Motor neuron (in vitro differentiated cells): ENCODE measurements at regions not wholly inside any gene's neighbourhood (a gene's known extent, or its start where the extent isn't known, plus 50 kb on each side); places are given as distances from the start of the nearest gene placed in this dataset.

Experiments used
- ATAC-seq, 8 experiments: fragments of 200-7000 bp; cut with Tn5 transposase; replicated peaks in 6 of 8; 2 replicates each; pipeline ENCODE4 v1.8.0; 2021; ENCODE audit warnings: mild to moderate bottlenecking in 8 of 8, moderate library complexity in 8 of 8
- H3K27ac ChIP-seq, 2 donors: fragments of 250-450 bp; sonication (Bioruptor Pico); 2 replicates each; pipeline ENCODE4 v1.9.0; 2021; ENCODE audit warnings: antibody characterized with exemption in 2 of 2, mild to moderate bottlenecking in 2 of 2, moderate library complexity in 1 of 2
- H3K4me1 ChIP-seq, 2 donors: fragments of 250-450 bp; sonication (Bioruptor Pico); replicated peaks in 1 of 2; 2 replicates each; pipeline ENCODE4 v1.6.1; 2021; ENCODE audit warnings: antibody characterized with exemption in 2 of 2, mild to moderate bottlenecking in 2 of 2, moderate library complexity in 1 of 2
- H3K4me3 ChIP-seq, 5 donors: fragments of 250-450 bp; sonication (Bioruptor Pico); 2 replicates each; pipeline ENCODE4 v1.9.0; 2021; ENCODE audit warnings: antibody characterized with exemption in 5 of 5, mild to moderate bottlenecking in 5 of 5, moderate library complexity in 4 of 5
- WGBS, 10 experiments: fragments of 450-650 bp; shearing (Covaris generic); methylation state at CpG; one replicate each; pipeline ENCODE4 v1.0.0; 2022; 5-methylcytosine and 5-hydroxymethylcytosine counted together
- in situ Hi-C, 9 experiments: fragments of 400-800 bp; cut with MboI; loops; one replicate each; pipeline ENCODE4 v1.15.0; 2021; ENCODE audit warnings: low sequenced_read_pairs in 9 of 9, low pct_unique_long_range_greater_than_20kb in 2 of 9; ENCODE audit not compliant: unreplicated experiment in 9 of 9

GRCh38 chr9:108103046-108103693, 613.6 kb upstream of the KLF4 start:
- H3K4me1 ChIP-seq = peaks cover 0 to 3% of the 10 kb centered on the region in 2 donors
- in situ Hi-C loops = loop anchor here in 1 of 9 experiments (25.0 kb wide), 1 partner anchor 459 kb away; no protein-coding TSS in a partner anchor
- WGBS, 10 experiments = 44 to 100% (median 93%) methylated on average over 1 of the region's 1 CpG; no CpG with 5 or more reads in 4 of the 10 experiments
- peak in 5 of 8 experiments; percentile 18 to 83 (median 63) for ATAC-seq
- H3K4me3 ChIP-seq = no peak overlapping the region
- H3K27ac ChIP-seq = no peak overlapping the region

GRCh38 chr9:108101410-108101809, 611.8 kb upstream of the KLF4 start:
- ATAC-seq = no peak
- Histone ChIP-seq H3K4me1 (peaks cover 0 to 3% of the 10 kb centered on the region in 2 donors), H3K4me3 (no peak overlapping the region), H3K27ac (no peak overlapping the region)
- 83 to 100% (median 100%) methylated on average over 1 of the region's 1 CpG; no CpG with 5 or more reads in 3 of the 10 experiments for WGBS, 10 experiments
- in situ Hi-C loops = loop anchor here in 1 of 9 experiments (25.0 kb wide), 1 partner anchor 461 kb away; no protein-coding TSS in a partner anchor

- Histone ChIP-seq H3K4me3 (no peak overlapping the region), H3K27ac (no peak overlapping the region), H3K4me1 (peaks cover 0 to 3% of the 10 kb centered on the region in 2 donors)
- no peak for ATAC-seq
- in situ Hi-C loops = loop anchor here in 1 of 9 experiments (25.0 kb wide), 1 partner anchor 462 kb away; no protein-coding TSS in a partner anchor
- 42 to 100% (median 80%) methylated on average over 1 to 6 of the region's 6 CpGs; no CpG with 5 or more reads in 4 of the 10 experiments for WGBS, 10 experiments
These were observed 611.0 kb upstream of the KLF4 start for GRCh38 chr9:108100571-108100970.

- H3K27ac ChIP-seq = no peak overlapping the region
- WGBS, 10 experiments = 36 to 92% (median 71%) methylated on average over 1 to 3 of the region's 3 CpGs; no CpG with 5 or more reads in 4 of the 10 experiments
- peak in 1 of 8 experiments; percentile 34 for ATAC-seq
- no peak overlapping the region for H3K4me3 ChIP-seq
- in situ Hi-C loops = loop anchor here in 1 of 9 experiments (25.0 kb wide), 1 partner anchor 462 kb away; no protein-coding TSS in a partner anchor
- peaks cover 0 to 3% of the 10 kb centered on the region in 2 donors for H3K4me1 ChIP-seq
These were observed 610.3 kb upstream of the KLF4 start for GRCh38 chr9:108099854-108100253.

- no peak for ATAC-seq
- no peaks in the 10 kb centered on the region for H3K4me1 ChIP-seq
- H3K4me3 ChIP-seq = no peak overlapping the region
- H3K27ac ChIP-seq = no peak overlapping the region
- WGBS, 10 experiments = 11 to 38% methylated on average over 1 of the region's 1 CpG; no CpG with 5 or more reads in 8 of the 10 experiments
- in situ Hi-C loops = no loop called here
These were observed 605.9 kb upstream of the KLF4 start for GRCh38 chr9:108095496-108095895.

- H3K4me3 ChIP-seq = no peak overlapping the region
- 17 to 100% (median 79%) methylated on average over 1 to 2 of the region's 2 CpGs for WGBS, 10 experiments
- ATAC-seq = peak in 2 of 8 experiments; percentile 54 to 66
- in situ Hi-C loops = no loop called here
- H3K27ac ChIP-seq = no peak overlapping the region
- H3K4me1 ChIP-seq = no peaks in the 10 kb centered on the region
These were observed 605.1 kb upstream of the KLF4 start for GRCh38 chr9:108094676-108094993.

- in situ Hi-C loops = no loop called here
- H3K27ac ChIP-seq = no peak overlapping the region
- peak in 3 of 8 experiments; percentile 81 to 87 (median 86) for ATAC-seq
These were observed 604.5 kb upstream of the KLF4 start for GRCh38 chr9:108093773-108094675.

GRCh38 chr9:108088916-108089315, 599.3 kb upstream of the KLF4 start:
- Histone ChIP-seq H3K4me3 (no peak overlapping the region), H3K4me1 (no peaks in the 10 kb centered on the region), H3K27ac (no peak overlapping the region)
- no peak for ATAC-seq
- 60 to 100% (median 83%) methylated on average over 1 to 3 of the region's 3 CpGs; no CpG with 5 or more reads in 1 of the 10 experiments for WGBS, 10 experiments
- in situ Hi-C loops = no loop called here

More at GRCh38 chr9:108093773-108094675, 604.5 kb upstream of the KLF4 start:
- Histone ChIP-seq H3K4me3 (no peak overlapping the region), H3K4me1 (no peaks in the 10 kb centered on the region)
- WGBS, 10 experiments = 0 to 94% (median 30%) methylated on average over 1 of the region's 1 CpG; no CpG with 5 or more reads in 2 of the 10 experiments

- no peak for ATAC-seq
- H3K27ac ChIP-seq = no peak overlapping the region
- WGBS, 10 experiments = 71 to 100% (median 94%) methylated on average over 1 to 5 of the region's 5 CpGs; no CpG with 5 or more reads in 2 of the 10 experiments
- H3K4me1 ChIP-seq = no peaks in the 10 kb centered on the region
- in situ Hi-C loops = no loop called here
- H3K4me3 ChIP-seq = no peak overlapping the region
These were observed 598.2 kb upstream of the KLF4 start for GRCh38 chr9:108087781-108088180.

- no peak overlapping the region for H3K4me3 ChIP-seq
- ATAC-seq = no peak
- in situ Hi-C loops = no loop called here
- no peak overlapping the region for H3K27ac ChIP-seq
- H3K4me1 ChIP-seq = no peaks in the 10 kb centered on the region
- 0 to 71% (median 42%) methylated on average over 1 to 4 of the region's 4 CpGs; no CpG with 5 or more reads in 2 of the 10 experiments for WGBS, 10 experiments
These were observed 597.1 kb upstream of the KLF4 start for GRCh38 chr9:108086624-108087023.

- peak in 3 of 8 experiments; percentile 35 to 64 (median 50) for ATAC-seq
- H3K27ac ChIP-seq = no peak overlapping the region
- in situ Hi-C loops = no loop called here
- 56 to 100% (median 78%) methylated on average over 1 to 6 of the region's 6 CpGs; no CpG with 5 or more reads in 2 of the 10 experiments for WGBS, 10 experiments
- H3K4me3 ChIP-seq = no peak overlapping the region
- no peaks in the 10 kb centered on the region for H3K4me1 ChIP-seq
These were observed 595.7 kb upstream of the KLF4 start for GRCh38 chr9:108085294-108085693.

- in situ Hi-C loops = no loop called here
- H3K4me3 ChIP-seq = no peak overlapping the region
- 41 to 100% (median 80%) methylated on average over 1 to 3 of the region's 3 CpGs; no CpG with 5 or more reads in 1 of the 10 experiments for WGBS, 10 experiments
- H3K27ac ChIP-seq = no peak overlapping the region
- no peaks in the 10 kb centered on the region for H3K4me1 ChIP-seq
- ATAC-seq = no peak
These were observed 594.3 kb upstream of the KLF4 start for GRCh38 chr9:108083796-108084352.
